SK-N-SH (cell line): ENCODE measurements at regions not wholly inside any gene's neighbourhood (a gene's known extent, or its start where the extent isn't known, plus 50 kb on each side); places are given as distances from the start of the nearest gene placed in this dataset.

Experiments
- CTCF ChIP-seq: fragments of 200-600 bp; sonication (generic); IDR thresholded peaks from 2 replicates; pipeline ENCODE4 v1.6.1; 2017; ENCODE audit warnings: antibody characterized with exemption, mild to moderate bottlenecking, moderate library complexity
- EZH2phosphoT487 ChIP-seq: fragments of 200-600 bp; sonication (generic); IDR thresholded peaks from 2 replicates; pipeline ENCODE4 v1.6.1; 2017; ENCODE audit warnings: low read depth, mixed run types, mild to moderate bottlenecking, antibody characterized with exemption, moderate library complexity, borderline replicate concordance
- RCOR1 ChIP-seq: fragments of 150-350 bp; IDR thresholded peaks from 2 replicates; pipeline ENCODE4 v1.6.1; 2017; ENCODE audit warnings: antibody characterized with exemption, low read length
- REST ChIP-seq: IDR thresholded peaks from 2 replicates; pipeline ENCODE4 v1.6.1; 2012; ENCODE audit warnings: mild to moderate bottlenecking, low read depth, low read length, moderate library complexity

- no peak for TF ChIP-seq RCOR1
- no peak for TF ChIP-seq CTCF
- TF ChIP-seq REST = no peak
- TF ChIP-seq EZH2phosphoT487 = no peak
These were observed 477.1 kb upstream of the SPTLC3 start for GRCh38 chr20:12531626-12532025.
